ENCODE measurements at regions not wholly inside any gene's neighbourhood (a gene's known extent, or its start where the extent isn't known, plus 50 kb on each side); places are given as distances from the start of the nearest gene placed in this dataset.
"Not testable (repeated sequence)": the region's sequence is repeated elsewhere in the genome, so short reads cannot be mapped to it uniquely, and the experiment has no call there.

GRCh38 chr14:19511055-19511454, 76.9 kb upstream of the POTEG start:
- in situ Hi-C loops (cut with HindIII; ENCODE audit: low pct_unique_long_range_greater_than_20kb, low sequenced_read_pairs); DNase-seq (ENCODE audit: low read depth, low spot score); intact Hi-C loops (cut with micrococcal nuclease; ENCODE audit: unreplicated experiment); H3K27me3 ChIP-seq (ENCODE audit: control insufficient read depth, insufficient read depth, low read length); ATAC-seq; BruUV-seq (replicated peaks); H3K4me3 ChIP-seq (ENCODE audit: low read depth in 2 of 2, low read length in 2 of 2); H3K9me3 ChIP-seq (ENCODE audit: control insufficient read depth, insufficient read depth, low read depth, low read length); H3K27ac ChIP-seq (ENCODE audit: low read length); H3K36me3 ChIP-seq (ENCODE audit: control insufficient read depth, insufficient read depth, low read length); CTCF ChIA-PET; H3K4me1 ChIP-seq (ENCODE audit: control insufficient read depth, insufficient read depth, low read length); POLR2A ChIA-PET: not testable (repeated sequence)

- ATAC-seq; in situ Hi-C loops (cut with HindIII; ENCODE audit: low pct_unique_long_range_greater_than_20kb, low sequenced_read_pairs); intact Hi-C loops (cut with micrococcal nuclease; ENCODE audit: unreplicated experiment): not testable (repeated sequence)
Measured at GRCh38 chr14:19489475-19489874, 55.3 kb upstream of the POTEG start.

GRCh38 chr14:19488457-19488856, 54.3 kb upstream of the POTEG start:
- ATAC-seq; H3K27me3 ChIP-seq (ENCODE audit: control insufficient read depth, insufficient read depth, low read length); H3K36me3 ChIP-seq (ENCODE audit: control insufficient read depth, insufficient read depth, low read length); H3K27ac ChIP-seq (ENCODE audit: low read length); H3K9me3 ChIP-seq (ENCODE audit: control insufficient read depth, insufficient read depth, low read depth, low read length); H3K4me3 ChIP-seq (ENCODE audit: low read depth in 2 of 2, low read length in 2 of 2); H3K4me1 ChIP-seq (ENCODE audit: control insufficient read depth, insufficient read depth, low read length); intact Hi-C loops (cut with micrococcal nuclease; ENCODE audit: unreplicated experiment); CTCF ChIA-PET; DNase-seq (ENCODE audit: low read depth, low spot score); POLR2A ChIA-PET; BruUV-seq (replicated peaks); in situ Hi-C loops (cut with HindIII; ENCODE audit: low pct_unique_long_range_greater_than_20kb, low sequenced_read_pairs): not testable (repeated sequence)

More at GRCh38 chr14:19489475-19489874, 55.3 kb upstream of the POTEG start:
- H3K36me3 ChIP-seq (ENCODE audit: control insufficient read depth, insufficient read depth, low read length); POLR2A ChIA-PET; DNase-seq (ENCODE audit: low read depth, low spot score); H3K27ac ChIP-seq (ENCODE audit: low read length); CTCF ChIA-PET; H3K4me3 ChIP-seq (ENCODE audit: low read depth in 2 of 2, low read length in 2 of 2); BruUV-seq (replicated peaks); H3K4me1 ChIP-seq (ENCODE audit: control insufficient read depth, insufficient read depth, low read length); H3K9me3 ChIP-seq (ENCODE audit: control insufficient read depth, insufficient read depth, low read depth, low read length); H3K27me3 ChIP-seq (ENCODE audit: control insufficient read depth, insufficient read depth, low read length): not testable (repeated sequence)

GRCh38 chr14:19487690-19488089, 53.5 kb upstream of the POTEG start:
- ATAC-seq; H3K27me3 ChIP-seq (ENCODE audit: control insufficient read depth, insufficient read depth, low read length); DNase-seq (ENCODE audit: low read depth, low spot score); H3K4me3 ChIP-seq (ENCODE audit: low read depth in 2 of 2, low read length in 2 of 2); CTCF ChIA-PET; H3K27ac ChIP-seq (ENCODE audit: low read length); in situ Hi-C loops (cut with HindIII; ENCODE audit: low pct_unique_long_range_greater_than_20kb, low sequenced_read_pairs); BruUV-seq (replicated peaks); H3K4me1 ChIP-seq (ENCODE audit: control insufficient read depth, insufficient read depth, low read length); POLR2A ChIA-PET; H3K36me3 ChIP-seq (ENCODE audit: control insufficient read depth, insufficient read depth, low read length); H3K9me3 ChIP-seq (ENCODE audit: control insufficient read depth, insufficient read depth, low read depth, low read length); intact Hi-C loops (cut with micrococcal nuclease; ENCODE audit: unreplicated experiment): not testable (repeated sequence)

GRCh38 chr14:19487265-19487664, 53.1 kb upstream of the POTEG start:
- ATAC-seq, result peak; percentile 40; the same call in 1 of the 2 replicates
- H3K9me3 ChIP-seq (ENCODE audit: control insufficient read depth, insufficient read depth, low read depth, low read length); H3K4me3 ChIP-seq (ENCODE audit: low read depth in 2 of 2, low read length in 2 of 2); intact Hi-C loops (cut with micrococcal nuclease; ENCODE audit: unreplicated experiment); BruUV-seq (replicated peaks); DNase-seq (ENCODE audit: low read depth, low spot score); POLR2A ChIA-PET; H3K27ac ChIP-seq (ENCODE audit: low read length); H3K4me1 ChIP-seq (ENCODE audit: control insufficient read depth, insufficient read depth, low read length); in situ Hi-C loops (cut with HindIII; ENCODE audit: low pct_unique_long_range_greater_than_20kb, low sequenced_read_pairs); H3K27me3 ChIP-seq (ENCODE audit: control insufficient read depth, insufficient read depth, low read length); CTCF ChIA-PET; H3K36me3 ChIP-seq (ENCODE audit: control insufficient read depth, insufficient read depth, low read length): not testable (repeated sequence)

- CTCF ChIA-PET; in situ Hi-C loops (cut with HindIII; ENCODE audit: low pct_unique_long_range_greater_than_20kb, low sequenced_read_pairs); BruUV-seq (replicated peaks): not testable (repeated sequence)
Measured at GRCh38 chr14:19485346-19485745, 51.2 kb upstream of the POTEG start.

More at GRCh38 chr14:19485346-19485745, 51.2 kb upstream of the POTEG start:
- H3K4me3 ChIP-seq (ENCODE audit: low read depth in 2 of 2, low read length in 2 of 2); DNase-seq (ENCODE audit: low read depth, low spot score); H3K36me3 ChIP-seq (ENCODE audit: control insufficient read depth, insufficient read depth, low read length); H3K27me3 ChIP-seq (ENCODE audit: control insufficient read depth, insufficient read depth, low read length); H3K27ac ChIP-seq (ENCODE audit: low read length); intact Hi-C loops (cut with micrococcal nuclease; ENCODE audit: unreplicated experiment); POLR2A ChIA-PET; H3K4me1 ChIP-seq (ENCODE audit: control insufficient read depth, insufficient read depth, low read length); H3K9me3 ChIP-seq (ENCODE audit: control insufficient read depth, insufficient read depth, low read depth, low read length): not testable (repeated sequence)
- peak; percentile 34; the same call in 1 of the 2 replicates for ATAC-seq

Measured in Panc1 (cell line).